ACC112 (cell line): ENCODE measurements at regions not wholly inside any gene's neighbourhood (a gene's known extent, or its start where the extent isn't known, plus 50 kb on each side); places are given as distances from the start of the nearest gene placed in this dataset.
"Not testable (repeated sequence)": the region's sequence is repeated elsewhere in the genome, so short reads cannot be mapped to it uniquely, and the experiment has no call there.

ENCODE experiments used
- H2AFZ ChIP-seq: fragments of 200-600 bp; sonication (generic); one replicate; pipeline ENCODE4 v1.6.0; 2017; ENCODE audit warnings: antibody characterized with exemption, low read length; ENCODE audit not compliant: unreplicated experiment
- H3K27ac ChIP-seq: fragments of 200-600 bp; sonication (generic); 2 replicates; pipeline ENCODE4 v1.5.1; 2014; ENCODE audit warnings: low read depth, mild to moderate bottlenecking, antibody characterized with exemption, low read length, moderate library complexity
- H3K27me3 ChIP-seq: fragments of 200-600 bp; sonication (generic); 2 replicates; pipeline ENCODE4 v1.6.1; 2014; ENCODE audit warnings: mild to moderate bottlenecking, antibody characterized with exemption, low read length, moderate library complexity, mixed read lengths; ENCODE audit not compliant: insufficient read depth
- H3K36me3 ChIP-seq: fragments of 200-600 bp; sonication (generic); 2 replicates; pipeline ENCODE4 v1.6.1; 2016; ENCODE audit warnings: mild to moderate bottlenecking, antibody characterized with exemption, low read length, moderate library complexity, mixed read lengths; ENCODE audit not compliant: insufficient read depth
- H3K4me1 ChIP-seq: fragments of 200-600 bp; sonication (generic); one replicate; pipeline ENCODE4 v1.6.1; 2016; ENCODE audit warnings: low read length, mixed read lengths; ENCODE audit not compliant: insufficient read depth, unreplicated experiment, control insufficient read depth
- H3K4me3 ChIP-seq: fragments of 200-600 bp; sonication (generic); 2 replicates; pipeline ENCODE4 v1.5.1; 2014; ENCODE audit warnings: mild to moderate bottlenecking, low read depth, low read length
- H3K79me2 ChIP-seq: fragments of 200-600 bp; sonication (generic); one replicate; pipeline ENCODE4 v1.6.0; 2016; ENCODE audit warnings: low read length; ENCODE audit not compliant: control insufficient read depth, unreplicated experiment, insufficient read depth

DNA sequence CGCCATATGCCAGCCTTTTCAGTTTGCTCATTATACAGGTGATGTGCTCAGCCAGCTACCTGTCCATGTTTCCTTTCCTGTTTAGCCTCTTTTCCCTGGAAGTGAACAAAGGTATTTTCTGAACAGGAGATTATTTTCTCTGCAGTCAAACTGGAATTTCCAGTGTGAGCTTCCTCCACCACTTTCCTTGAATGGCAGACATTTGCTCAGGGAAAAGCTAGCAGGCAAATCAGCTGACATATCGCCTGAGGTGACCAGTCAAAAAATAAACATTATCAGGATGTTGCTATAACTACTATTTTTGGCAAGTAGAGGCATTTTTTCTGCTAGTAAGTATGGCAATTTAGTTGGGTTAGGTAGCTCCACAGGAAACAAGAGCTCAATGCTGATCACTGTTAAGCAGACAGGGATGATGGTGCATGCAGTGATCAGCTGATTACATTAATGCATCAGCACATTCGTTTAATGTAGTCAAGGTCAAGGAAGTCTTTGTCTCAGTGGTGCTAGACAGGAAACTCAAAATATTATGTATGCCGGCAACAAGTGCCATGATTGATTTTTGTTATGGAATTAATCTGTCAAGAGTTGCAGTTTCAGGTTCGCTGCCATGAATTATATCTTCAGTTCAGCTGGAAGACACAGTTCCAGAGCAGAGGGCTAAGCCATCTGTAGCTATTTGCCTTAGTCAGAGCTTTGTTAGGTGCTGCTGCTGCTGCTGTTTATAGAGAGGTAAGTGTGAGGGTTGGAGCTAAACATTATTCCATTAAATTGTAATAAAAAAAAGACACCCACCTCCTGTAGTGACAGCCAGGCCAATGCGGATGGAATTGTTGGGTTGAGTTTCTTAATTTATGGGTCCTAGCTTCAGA is 179.7 kb upstream of the ST6GALNAC5 start:
- Histone ChIP-seq H3K36me3 (no peaks in the 10 kb centered on the region), H2AFZ (no peak overlapping the region), H3K79me2 (no peaks in the 10 kb centered on the region), H3K4me3 (no peak overlapping the region), H3K27me3 (0 out of 2 replicates have a peak, but pooled peaks cover 11% of the 10 kb centered on the region), H3K27ac (no peak overlapping the region), H3K4me1 (no peaks in the 10 kb centered on the region)

DNA sequence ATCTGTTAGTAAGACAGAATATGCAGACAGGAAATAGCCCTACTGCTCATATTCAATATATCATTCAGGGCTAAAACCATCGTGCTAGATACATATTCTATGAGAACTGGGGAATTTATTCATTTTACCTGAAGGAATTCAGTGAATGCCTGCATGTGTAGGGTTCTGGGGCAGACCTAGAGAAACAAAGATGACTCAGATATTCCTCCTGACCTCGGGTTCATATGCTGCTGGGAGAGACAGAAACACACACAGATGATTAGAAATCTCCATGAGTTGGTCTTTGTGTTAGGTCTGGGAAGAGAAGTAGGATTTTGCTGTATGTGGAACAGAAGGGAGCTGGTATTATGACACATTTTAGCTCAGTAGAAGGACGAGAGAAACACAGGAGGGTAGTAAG is 176.5 kb upstream of the ST6GALNAC5 start:
- H3K27me3 ChIP-seq: 0 out of 2 replicates have a peak, but pooled peaks cover 11% of the 10 kb centered on the region
- H3K4me1 ChIP-seq: no peaks in the 10 kb centered on the region
- no peak overlapping the region for H3K4me3 ChIP-seq
- no peaks in the 10 kb centered on the region for H3K79me2 ChIP-seq
- no peak overlapping the region for H2AFZ ChIP-seq
- no peaks in the 10 kb centered on the region for H3K36me3 ChIP-seq
- no peak overlapping the region for H3K27ac ChIP-seq

DNA sequence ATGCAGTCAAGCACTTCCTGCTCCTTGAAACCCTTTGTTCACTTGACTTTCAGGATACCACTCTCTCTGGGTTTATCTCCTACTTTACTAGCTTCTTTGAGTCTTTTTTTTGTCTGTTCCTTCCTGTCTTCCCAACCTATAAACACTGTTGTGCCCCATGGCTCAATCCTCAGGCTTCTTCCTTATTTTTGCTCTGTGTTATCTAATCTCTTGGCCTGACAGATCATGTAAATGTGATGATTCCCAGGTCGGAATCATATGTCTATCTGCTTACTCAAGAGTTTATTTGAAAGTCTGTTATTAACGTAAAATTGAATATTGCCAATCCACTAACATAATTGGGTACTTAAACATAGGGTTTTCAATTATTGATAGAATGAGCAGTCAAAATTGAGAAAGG is 171.7 kb upstream of the ST6GALNAC5 start:
- Histone ChIP-seq H3K27ac (no peak overlapping the region), H3K27me3 (no peaks in the 10 kb centered on the region), H3K4me1 (no peaks in the 10 kb centered on the region), H3K4me3 (no peak overlapping the region), H3K36me3 (no peaks in the 10 kb centered on the region), H2AFZ (no peak overlapping the region), H3K79me2 (no peaks in the 10 kb centered on the region)

DNA sequence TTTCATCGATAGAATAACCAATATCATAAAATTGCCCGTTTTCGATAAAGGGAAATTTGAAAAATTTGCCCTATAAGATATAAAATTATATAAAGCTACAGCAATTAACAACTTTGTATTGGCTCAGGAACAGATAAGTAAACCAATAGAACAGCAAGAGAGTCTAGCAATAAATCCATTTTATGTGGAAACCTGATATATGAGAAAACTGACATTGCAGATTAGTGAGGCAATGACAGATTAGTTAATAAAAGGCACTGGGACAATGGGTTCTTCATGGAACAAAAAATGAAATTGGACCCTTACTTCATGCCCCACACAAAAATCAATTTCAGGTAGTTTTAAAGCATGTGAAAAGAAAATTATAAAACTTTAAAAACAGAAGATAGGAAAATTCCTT is 169.9 kb upstream of the ST6GALNAC5 start:
- H3K27me3 ChIP-seq: no peaks in the 10 kb centered on the region
- H2AFZ ChIP-seq: no peak overlapping the region
- H3K4me3 ChIP-seq: no peak overlapping the region
- no peaks in the 10 kb centered on the region for H3K36me3 ChIP-seq
- H3K27ac ChIP-seq: no peak overlapping the region
- H3K4me1 ChIP-seq: no peaks in the 10 kb centered on the region
- no peaks in the 10 kb centered on the region for H3K79me2 ChIP-seq

DNA sequence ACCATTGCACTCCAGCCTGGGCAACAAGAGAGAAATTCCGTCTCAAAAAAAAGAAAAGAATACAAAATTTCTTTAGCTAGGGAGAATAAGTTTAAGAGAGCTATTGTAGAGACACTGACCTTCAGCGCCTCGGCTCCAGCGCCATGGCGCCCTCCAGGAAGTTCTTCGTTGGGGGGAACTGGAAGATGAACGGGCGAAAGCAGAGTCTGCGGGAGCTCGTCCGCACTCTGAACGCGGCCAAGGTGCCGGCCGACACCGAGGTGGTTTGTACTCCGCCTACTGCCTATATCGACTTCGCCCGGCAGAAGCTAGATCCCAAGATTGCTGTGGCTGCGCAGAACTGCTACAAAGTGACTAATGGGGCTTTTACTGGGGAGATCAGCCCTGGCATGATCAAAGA is 167.6 kb upstream of the ST6GALNAC5 start:
- not testable (repeated sequence) for H3K4me1 ChIP-seq, H3K4me3 ChIP-seq, H3K36me3 ChIP-seq, H2AFZ ChIP-seq, H3K27ac ChIP-seq, H3K27me3 ChIP-seq, H3K79me2 ChIP-seq

DNA sequence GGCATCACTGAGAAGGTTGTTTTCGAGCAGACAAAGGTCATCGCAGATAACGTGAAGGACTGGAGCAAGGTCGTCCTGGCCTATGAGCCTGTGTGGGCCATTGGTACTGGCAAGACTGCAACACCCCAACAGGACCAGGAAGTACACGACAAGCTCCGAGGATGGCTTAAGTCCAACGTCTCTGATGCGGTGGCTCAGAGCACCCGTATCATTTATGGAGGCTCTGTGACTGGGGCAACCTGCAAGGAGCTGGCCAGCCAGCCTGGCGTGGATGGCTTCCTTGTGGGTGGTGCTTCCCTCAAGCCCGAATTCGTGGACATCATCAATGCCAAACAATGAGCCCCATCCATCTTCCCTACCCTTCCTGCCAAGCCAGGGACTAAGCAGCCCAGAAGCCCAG is 167.1 kb upstream of the ST6GALNAC5 start:
- not testable (repeated sequence) for H3K27me3 ChIP-seq, H3K79me2 ChIP-seq, H3K36me3 ChIP-seq, H2AFZ ChIP-seq, H3K4me1 ChIP-seq, H3K27ac ChIP-seq, H3K4me3 ChIP-seq

DNA sequence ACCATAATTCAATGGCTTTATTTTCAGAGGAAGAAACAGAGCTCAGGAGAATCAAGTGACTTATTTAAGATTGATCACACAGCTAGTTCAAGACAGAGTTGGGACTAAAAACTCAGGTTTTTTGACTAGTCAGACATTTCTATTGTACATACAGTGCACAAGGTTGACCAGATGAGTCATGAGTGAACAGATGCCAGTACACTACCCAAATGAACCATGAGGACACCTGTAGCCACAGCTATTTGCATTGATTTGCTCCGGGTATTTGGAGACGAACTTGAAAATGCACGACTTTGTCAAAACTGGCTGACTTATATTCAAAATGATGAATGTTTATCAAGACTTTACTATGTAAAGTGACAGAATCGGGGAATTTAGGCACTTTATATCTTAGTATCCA is 161.7 kb upstream of the ST6GALNAC5 start:
- Histone ChIP-seq H3K27ac (no peak overlapping the region), H2AFZ (no peak overlapping the region), H3K4me1 (no peaks in the 10 kb centered on the region), H3K27me3 (no peaks in the 10 kb centered on the region), H3K79me2 (no peaks in the 10 kb centered on the region), H3K4me3 (no peak overlapping the region), H3K36me3 (no peaks in the 10 kb centered on the region)

DNA sequence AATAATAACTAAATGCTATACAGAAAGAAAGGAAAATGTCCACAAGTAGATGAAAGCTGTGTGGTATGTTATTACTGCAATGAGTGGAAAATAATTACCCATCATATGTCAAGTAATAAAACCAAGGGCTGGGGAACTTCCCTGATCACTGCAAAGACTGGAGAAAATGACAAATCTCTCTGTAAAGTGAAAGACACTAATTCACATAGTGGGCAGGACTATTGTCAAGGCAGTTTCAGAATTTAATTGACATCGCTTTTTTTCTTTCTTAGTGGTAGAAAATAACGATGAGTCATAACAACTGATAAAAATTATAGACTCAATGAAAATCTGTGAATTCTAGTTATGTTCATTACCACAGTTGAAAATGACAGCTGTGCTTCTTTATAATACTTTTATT is 153.7 kb upstream of the ST6GALNAC5 start:
- Histone ChIP-seq H3K27ac (no peak overlapping the region), H3K4me3 (no peak overlapping the region), H3K27me3 (no peaks in the 10 kb centered on the region), H2AFZ (no peak overlapping the region), H3K36me3 (no peaks in the 10 kb centered on the region), H3K4me1 (no peaks in the 10 kb centered on the region), H3K79me2 (no peaks in the 10 kb centered on the region)

DNA sequence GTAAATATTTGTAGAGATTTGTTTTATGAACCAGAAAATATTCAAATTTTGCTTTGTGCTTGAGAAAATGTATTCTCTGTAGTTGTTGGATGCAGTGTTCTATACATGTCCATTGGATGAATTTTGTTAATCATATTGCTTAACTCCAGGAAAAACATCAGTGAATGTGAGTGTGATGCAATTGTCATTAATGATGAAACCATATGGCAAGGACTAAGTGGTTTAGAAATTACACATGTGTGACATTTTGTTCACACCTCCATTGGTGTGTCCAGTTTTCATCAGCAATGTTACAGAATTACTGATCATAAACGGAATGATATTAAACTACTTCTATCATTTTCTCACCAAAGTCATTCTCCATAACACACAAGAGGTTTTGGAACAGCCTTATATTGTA is 151.8 kb upstream of the ST6GALNAC5 start:
- Histone ChIP-seq H3K36me3 (no peaks in the 10 kb centered on the region), H3K27ac (no peak overlapping the region), H3K4me1 (no peaks in the 10 kb centered on the region), H3K4me3 (no peak overlapping the region), H2AFZ (no peak overlapping the region), H3K79me2 (no peaks in the 10 kb centered on the region), H3K27me3 (no peaks in the 10 kb centered on the region)

DNA sequence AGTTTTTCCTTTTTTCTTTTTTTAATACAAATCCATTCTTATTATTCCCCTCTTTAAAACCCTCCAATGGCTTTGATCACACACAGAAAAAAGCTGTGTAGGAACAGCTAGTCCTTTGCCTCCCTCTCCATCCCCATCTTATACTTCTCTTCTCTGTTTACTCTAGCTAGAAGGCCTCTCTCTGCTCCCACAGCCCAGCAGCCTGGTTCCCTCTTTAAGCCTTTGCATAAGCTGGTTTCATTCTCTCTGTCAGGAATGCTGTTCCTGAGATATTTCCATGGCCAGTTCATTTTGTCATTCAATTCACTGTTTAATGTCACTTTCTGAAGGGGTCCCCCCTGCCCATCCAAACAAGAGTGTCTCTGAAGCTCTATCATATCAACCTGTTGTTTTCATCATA is 143.3 kb upstream of the ST6GALNAC5 start:
- Histone ChIP-seq H3K27ac (no peak overlapping the region), H3K4me3 (no peak overlapping the region), H3K4me1 (no peaks in the 10 kb centered on the region), H3K27me3 (0 out of 2 replicates have a peak, but pooled peaks cover 3% of the 10 kb centered on the region), H2AFZ (no peak overlapping the region), H3K36me3 (no peaks in the 10 kb centered on the region), H3K79me2 (no peaks in the 10 kb centered on the region)

DNA sequence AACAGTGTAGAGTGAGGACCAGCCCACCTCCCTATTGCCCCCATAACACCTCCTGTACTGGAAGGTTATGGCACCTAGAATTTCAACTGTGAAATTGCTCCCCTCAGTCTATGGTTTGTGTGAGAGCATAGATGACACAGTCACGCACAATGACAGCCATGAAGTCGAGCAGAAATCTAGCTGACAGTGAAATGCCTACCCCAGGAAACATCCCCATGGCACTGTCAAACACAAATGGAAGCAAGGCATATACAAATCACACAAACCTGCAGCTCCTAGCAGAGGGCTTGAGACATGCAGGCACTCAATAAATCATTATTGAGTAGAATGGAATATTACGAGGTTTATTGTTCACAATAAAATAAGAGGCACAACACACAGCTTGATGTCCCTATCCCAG is 142.5 kb upstream of the ST6GALNAC5 start:
- no peaks in the 10 kb centered on the region for H3K4me1 ChIP-seq
- H3K27me3 ChIP-seq: 0 out of 2 replicates have a peak, but pooled peaks cover 3% of the 10 kb centered on the region
- no peak overlapping the region for H3K4me3 ChIP-seq
- H3K36me3 ChIP-seq: no peaks in the 10 kb centered on the region
- no peaks in the 10 kb centered on the region for H3K79me2 ChIP-seq
- H3K27ac ChIP-seq: no peak overlapping the region
- H2AFZ ChIP-seq: no peak overlapping the region
